Thyroid gland (tissue), 4 donors: ENCODE measurements at regions not wholly inside any gene's neighbourhood (a gene's known extent, or its start where the extent isn't known, plus 50 kb on each side); places are given as distances from the start of the nearest gene placed in this dataset.
"Not testable (repeated sequence)": the region's sequence is repeated elsewhere in the genome, so short reads cannot be mapped to it uniquely, and the experiment has no call there.

Experiments used
- DNase-seq, 2 donors: peaks; one replicate each; pipeline ENCODE4 v3.0.0-alpha.2; 2019
- H3K27ac ChIP-seq, 3 donors: fragments of 200-600 bp; sonication (generic); 1 replicate in 2 of 3; 2 replicates in 1 of 3; pipeline ENCODE4 v1.5.1; 2016 to 2019; ENCODE audit warnings: mild to moderate bottlenecking in 1 of 3, moderate library complexity in 1 of 3
- H3K27me3 ChIP-seq: fragments of 200-600 bp; sonication (generic); one replicate; pipeline ENCODE4 v1.5.1; 2019
- H3K36me3 ChIP-seq, 2 donors: fragments of 200-600 bp; sonication (generic); one replicate each; pipeline ENCODE4 v1.5.1; 2016 to 2019
- H3K4me1 ChIP-seq, 2 donors: fragments of 200-600 bp; sonication (generic); one replicate each; pipeline ENCODE4 v1.5.1; 2017 to 2019
- H3K4me3 ChIP-seq, 3 donors: fragments of 200-600 bp; sonication (generic); replicated peaks in 1 of 3; 1 replicate in 2 of 3; 2 replicates in 1 of 3; pipeline ENCODE4 v1.5.1; 2016; ENCODE audit warnings: mild to moderate bottlenecking in 1 of 3
- H3K9me3 ChIP-seq: fragments of 200-600 bp; sonication (generic); one replicate; pipeline ENCODE4 v1.5.1; 2017
- POLR2A ChIP-seq, 2 donors: fragments of 450-650 bp; IDR thresholded peaks; one replicate each; pipeline ENCODE4 v1.6.1; 2017; ENCODE audit warnings: antibody characterized with exemption in 2 of 2, mild to moderate bottlenecking in 2 of 2, moderate library complexity in 1 of 2
- WGBS, 2 donors: methylation state at CpG; one replicate each; pipeline ENCODE4 v1.1.5; 2017; 5-methylcytosine and 5-hydroxymethylcytosine counted together
- intact Hi-C: fragments of 100-400 bp; cut with DNase I; formaldehyde crosslinking; loops from one replicate; pipeline ENCODE4 v1.15.1; 2023
- TF ChIP-seq, protein P1 (sequence below), 6 experiments: fragments of 200-600 bp in 3 of 6; fragments of 450-650 bp in 3 of 6; sonication (generic) in 3 of 6; IDR thresholded peaks; one replicate each; pipeline ENCODE4 v1.5.1; 2016 to 2019; ENCODE audit warnings: antibody characterized with exemption in 6 of 6, mild to moderate bottlenecking in 2 of 6, inconsistent platforms in 1 of 6, moderate library complexity in 1 of 6

DNA sequence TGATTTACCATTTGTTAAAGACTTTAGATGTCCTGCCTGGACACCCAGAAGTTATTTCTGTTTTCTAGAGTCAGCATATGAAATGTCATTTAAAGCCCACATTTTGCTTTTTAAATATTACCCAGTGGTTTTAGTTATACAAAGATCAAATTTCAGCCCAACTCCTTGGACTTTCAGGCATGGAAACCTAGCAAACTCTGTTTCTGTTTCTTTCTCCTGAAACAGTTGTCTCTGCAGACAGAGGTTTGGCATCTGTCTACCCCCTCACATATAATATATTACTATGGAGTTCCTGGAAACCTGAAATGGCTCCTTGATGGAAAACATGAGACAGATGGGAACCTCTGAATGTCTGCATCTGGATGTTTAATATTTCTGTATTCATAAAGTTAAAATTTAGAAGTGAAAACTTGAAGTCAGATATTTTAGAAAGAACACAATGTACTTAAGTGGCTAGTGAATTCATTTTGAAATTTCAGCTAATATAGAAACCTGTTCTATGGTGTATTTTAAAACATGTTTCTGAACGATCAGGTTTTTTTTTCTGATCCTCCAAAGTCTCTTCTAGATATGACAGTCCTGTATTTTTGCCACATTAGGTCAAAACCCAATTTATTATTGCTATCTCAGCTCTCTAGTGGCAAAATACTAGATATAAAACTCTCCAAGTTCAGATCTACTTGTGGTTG is 743.3 kb downstream of the CD109 start:
- no peaks in the 10 kb centered on the region for H3K36me3 ChIP-seq
- intact Hi-C loops = no loop called here
- H3K4me1 ChIP-seq = no peaks in the 10 kb centered on the region
- no peak overlapping the region for H3K4me3 ChIP-seq
- TF ChIP-seq POLR2A (IDR thresholded peaks at IDR 0.05) = no peak
- TF ChIP-seq, protein P1, sequence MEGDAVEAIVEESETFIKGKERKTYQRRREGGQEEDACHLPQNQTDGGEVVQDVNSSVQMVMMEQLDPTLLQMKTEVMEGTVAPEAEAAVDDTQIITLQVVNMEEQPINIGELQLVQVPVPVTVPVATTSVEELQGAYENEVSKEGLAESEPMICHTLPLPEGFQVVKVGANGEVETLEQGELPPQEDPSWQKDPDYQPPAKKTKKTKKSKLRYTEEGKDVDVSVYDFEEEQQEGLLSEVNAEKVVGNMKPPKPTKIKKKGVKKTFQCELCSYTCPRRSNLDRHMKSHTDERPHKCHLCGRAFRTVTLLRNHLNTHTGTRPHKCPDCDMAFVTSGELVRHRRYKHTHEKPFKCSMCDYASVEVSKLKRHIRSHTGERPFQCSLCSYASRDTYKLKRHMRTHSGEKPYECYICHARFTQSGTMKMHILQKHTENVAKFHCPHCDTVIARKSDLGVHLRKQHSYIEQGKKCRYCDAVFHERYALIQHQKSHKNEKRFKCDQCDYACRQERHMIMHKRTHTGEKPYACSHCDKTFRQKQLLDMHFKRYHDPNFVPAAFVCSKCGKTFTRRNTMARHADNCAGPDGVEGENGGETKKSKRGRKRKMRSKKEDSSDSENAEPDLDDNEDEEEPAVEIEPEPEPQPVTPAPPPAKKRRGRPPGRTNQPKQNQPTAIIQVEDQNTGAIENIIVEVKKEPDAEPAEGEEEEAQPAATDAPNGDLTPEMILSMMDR (IDR thresholded peaks at IDR 0.05) = no peak
- H3K27me3 ChIP-seq = no peaks in the 10 kb centered on the region
- WGBS, 2 donors = 72 to 78% methylated on average over 1 of the region's 1 CpG
- H3K27ac ChIP-seq = no peak overlapping the region
- DNase-seq = no peak
- no peaks in the 10 kb centered on the region for H3K9me3 ChIP-seq

DNA sequence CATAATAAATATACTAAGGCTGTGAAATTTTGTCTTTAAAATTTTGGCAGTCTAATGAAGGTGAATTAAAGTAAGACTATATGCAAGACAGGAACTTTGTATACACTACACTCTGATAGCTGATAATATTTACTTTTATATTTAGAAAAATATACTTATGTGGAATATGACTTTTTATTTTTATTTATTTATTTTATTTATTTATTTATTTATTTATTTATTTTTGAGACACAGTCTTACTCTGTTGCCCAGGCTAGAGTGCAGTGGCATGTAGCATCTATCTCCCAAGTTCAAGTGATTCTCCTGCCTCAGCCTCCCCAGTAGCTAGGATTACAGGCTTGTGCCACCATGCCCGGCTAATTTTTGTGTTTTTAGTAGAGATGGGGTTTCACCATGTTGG is 742.4 kb downstream of the CD109 start:
- H3K36me3 ChIP-seq, intact Hi-C loops, H3K9me3 ChIP-seq, H3K4me3 ChIP-seq, H3K27me3 ChIP-seq, DNase-seq, H3K27ac ChIP-seq, H3K4me1 ChIP-seq: not testable (repeated sequence)
- 72 to 88% methylated on average over 1 of the region's 1 CpG for WGBS, 2 donors

DNA sequence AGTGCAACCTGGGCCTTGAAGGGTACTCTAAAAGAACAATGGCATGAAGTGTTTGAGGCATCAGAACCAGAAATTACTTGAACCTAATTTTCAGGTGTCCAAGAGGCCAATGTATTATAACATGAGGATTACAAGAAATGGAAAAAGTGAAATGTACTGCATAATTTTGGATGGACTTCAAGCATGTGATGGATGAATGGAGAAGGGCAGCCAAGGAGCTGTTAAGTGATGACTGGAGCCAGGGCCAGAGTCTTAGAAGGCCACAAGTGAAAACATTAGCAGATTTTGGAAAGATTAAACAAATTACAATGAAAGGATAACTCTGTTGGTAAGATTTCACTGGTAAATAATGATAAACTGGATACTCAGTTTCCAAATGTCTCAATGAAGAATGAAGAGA is 738.2 kb downstream of the CD109 start:
- TF ChIP-seq POLR2A (IDR thresholded peaks at IDR 0.05) = no peak
- TF ChIP-seq, protein P1 (IDR thresholded peaks at IDR 0.05) = no peak
- DNase-seq = no peak
- H3K9me3 ChIP-seq = no peaks in the 10 kb centered on the region
- H3K27ac ChIP-seq = no peak overlapping the region
- intact Hi-C loops = no loop called here
- no peaks in the 10 kb centered on the region for H3K4me1 ChIP-seq
- no peaks in the 10 kb centered on the region for H3K36me3 ChIP-seq
- no peak overlapping the region for H3K4me3 ChIP-seq
- no peaks in the 10 kb centered on the region for H3K27me3 ChIP-seq

DNA sequence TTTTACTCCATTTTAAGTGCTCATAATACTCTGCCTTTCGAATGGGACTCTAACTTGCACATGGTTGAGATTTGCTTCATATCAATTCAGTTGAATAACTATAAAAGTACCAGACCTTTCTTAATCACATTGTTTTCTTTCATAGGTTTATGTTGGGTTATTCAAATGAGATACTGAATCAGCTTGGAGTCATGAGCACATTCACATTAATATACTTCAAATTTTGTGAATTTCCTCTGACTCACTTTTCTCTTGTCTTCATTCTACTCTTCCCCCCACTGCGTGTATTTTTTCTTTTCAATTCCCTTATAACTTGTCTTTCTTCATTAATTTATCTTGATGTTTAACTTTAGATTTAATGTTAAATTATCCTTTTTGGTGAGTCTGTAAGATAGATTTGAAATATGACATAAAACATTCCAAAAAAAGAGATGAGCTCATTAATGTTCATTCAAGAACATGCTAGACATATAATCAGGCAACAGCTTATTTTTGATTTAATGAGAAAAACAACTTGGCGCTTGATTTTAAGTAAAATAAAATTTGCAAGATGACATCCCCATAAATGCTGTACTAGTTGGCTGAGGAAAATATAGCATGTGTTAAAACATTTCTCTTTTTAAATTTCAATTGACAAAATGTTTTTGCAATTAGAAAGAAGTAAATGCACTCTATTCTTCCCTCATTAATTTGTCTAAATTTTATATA is 736.0 kb downstream of the CD109 start:
- Histone ChIP-seq H3K36me3 (no peaks in the 10 kb centered on the region), H3K4me1 (no peaks in the 10 kb centered on the region), H3K4me3 (no peak overlapping the region), H3K27me3 (no peaks in the 10 kb centered on the region), H3K9me3 (no peaks in the 10 kb centered on the region), H3K27ac (no peak overlapping the region)
- DNase-seq = no peak
- intact Hi-C loops = no loop called here
- 87 to 88% methylated on average over 3 of the region's 3 CpGs for WGBS, 2 donors
- TF ChIP-seq POLR2A (IDR thresholded peaks at IDR 0.05) = no peak
- TF ChIP-seq, protein P1 (IDR thresholded peaks at IDR 0.05) = no peak

DNA sequence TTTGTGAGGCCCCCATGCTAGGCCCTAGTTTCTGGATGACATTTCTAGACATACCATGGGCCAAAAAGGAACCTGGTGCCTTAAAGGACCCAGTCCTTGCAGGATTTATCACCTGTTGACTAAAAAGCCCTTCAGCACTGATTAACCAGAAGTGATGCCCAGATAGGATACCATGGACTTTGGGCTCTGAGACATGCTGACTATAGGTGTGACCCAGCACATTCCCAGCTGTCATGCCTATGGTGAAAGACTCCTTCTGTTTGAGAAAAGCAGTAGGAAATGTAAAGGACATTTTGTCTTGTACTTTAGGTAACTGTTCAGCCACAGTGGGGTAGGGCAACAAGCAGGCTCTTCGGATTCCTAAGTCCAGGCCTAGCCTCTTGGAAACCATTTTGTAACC is 724.2 kb downstream of the CD109 start:
- Histone ChIP-seq H3K4me1 (no peaks in the 10 kb centered on the region), H3K9me3 (no peaks in the 10 kb centered on the region), H3K27me3 (no peaks in the 10 kb centered on the region), H3K4me3 (no peak overlapping the region), H3K36me3 (no peaks in the 10 kb centered on the region), H3K27ac (no peak overlapping the region)
- no peak for TF ChIP-seq POLR2A (IDR thresholded peaks at IDR 0.05)
- TF ChIP-seq, protein P1 (IDR thresholded peaks at IDR 0.05) = no peak
- intact Hi-C loops = no loop called here
- no peak for DNase-seq
- WGBS, 2 donors = 80 to 91% methylated on average over 1 of the region's 1 CpG
